Aorta (tissue), 5 donors: ENCODE measurements at regions not wholly inside any gene's neighbourhood (a gene's known extent, or its start where the extent isn't known, plus 50 kb on each side); places are given as distances from the start of the nearest gene placed in this dataset.

ENCODE experiments used
- ATAC-seq: fragments of 200-7000 bp; cut with Tn5 transposase; one replicate; pipeline ENCODE4 v1.9.1; 2022; ENCODE audit warnings: moderate library complexity; ENCODE audit not compliant: low FRiP score
- DNase-seq, 2 donors: peaks; one replicate each; pipeline ENCODE4 v3.0.0-alpha.2; 2020
- H3K27ac ChIP-seq, 2 donors: one replicate each; pipeline ENCODE4 v1.5.1; 2013; ENCODE audit warnings: low read length in 2 of 2, mild to moderate bottlenecking in 2 of 2, moderate library complexity in 2 of 2, control low read depth in 1 of 2, inconsistent platforms in 1 of 2, low read depth in 1 of 2
- H3K27me3 ChIP-seq, 2 donors: one replicate each; pipeline ENCODE4 v1.6.1; 2013; ENCODE audit warnings: control low read depth in 1 of 2, low read length in 1 of 2, mild to moderate bottlenecking in 1 of 2, moderate library complexity in 1 of 2; ENCODE audit not compliant: insufficient read depth in 2 of 2, control insufficient read depth in 1 of 2
- H3K36me3 ChIP-seq, 2 donors: one replicate each; pipeline ENCODE4 v1.6.1; 2013; ENCODE audit warnings: control low read depth in 1 of 2, low read length in 1 of 2, mild to moderate bottlenecking in 1 of 2; ENCODE audit not compliant: insufficient read depth in 2 of 2, control insufficient read depth in 1 of 2
- H3K4me1 ChIP-seq, 2 donors: one replicate each; pipeline ENCODE4 v1.6.1; 2013; ENCODE audit warnings: low read length in 2 of 2, control low read depth in 1 of 2, mild to moderate bottlenecking in 1 of 2, moderate library complexity in 1 of 2; ENCODE audit not compliant: insufficient read depth in 2 of 2, control insufficient read depth in 1 of 2
- H3K4me3 ChIP-seq, 2 donors: one replicate each; pipeline ENCODE4 v1.5.1; 2013; ENCODE audit warnings: low read length in 2 of 2, control low read depth in 1 of 2, mild to moderate bottlenecking in 1 of 2
- H3K9me3 ChIP-seq: one replicate; pipeline ENCODE4 v1.6.1; 2013; ENCODE audit warnings: mild to moderate bottlenecking, low read length; ENCODE audit not compliant: control insufficient read depth
- WGBS, 2 donors: extraction: QIAGEN DNeasy Blood & Tissue Kit; methylation state at CpG; one replicate each; pipeline ENCODE4 v1.1.7; 2013; 5-methylcytosine and 5-hydroxymethylcytosine counted together
- intact Hi-C, 2 donors: fragments of 100-400 bp; cut with DNase I; formaldehyde crosslinking; loops; one replicate each; pipeline versions ENCODE4 v1.14.2 to v1.15.0; 2022
- donor health status: healthy with polysubstance abuse.
- donor health status: Bipolar disorder and iron deficiency.
- donor health status: DM: no; HTN: no; CAD: no.
- donor health status: DM: no; HTN: no; CAD: no.
- donor health status: DM: yes; HTN: yes; CAD: no.

GRCh38 chr5:121288781-121289180 is 562.9 kb upstream of the FTMT start:
- Histone ChIP-seq H3K36me3 (no peaks in the 10 kb centered on the region), H3K9me3 (no peaks in the 10 kb centered on the region), H3K4me3 (no peak overlapping the region), H3K27ac (no peak overlapping the region), H3K4me1 (no peaks in the 10 kb centered on the region), H3K27me3 (no peaks in the 10 kb centered on the region)
- DNase-seq, result no peak
- WGBS, 2 donors, result 90 to 97% methylated on average over 1 of the region's 1 CpG
- intact Hi-C loops, result no loop called here
- no peak for ATAC-seq

DNA sequence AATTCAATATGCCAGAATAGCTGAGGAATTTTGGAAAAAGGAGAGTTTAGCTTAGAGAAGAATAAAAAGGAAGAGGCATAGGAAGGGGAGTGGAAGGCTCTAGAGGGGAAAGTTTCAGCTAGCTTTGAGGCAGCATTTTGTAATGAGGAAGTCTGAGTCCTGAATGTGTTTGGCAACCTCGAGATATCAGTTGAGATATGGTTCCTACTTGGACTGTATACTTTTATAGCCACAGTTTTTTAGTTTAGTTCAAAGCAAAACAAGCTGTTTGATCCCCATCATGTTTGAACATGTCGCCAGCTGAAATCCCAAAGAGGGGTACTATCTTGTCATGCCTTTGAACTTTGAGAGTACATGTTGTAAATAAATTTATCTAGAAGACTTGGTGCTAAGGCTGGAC is 559.0 kb upstream of the FTMT start:
- no peaks in the 10 kb centered on the region for H3K9me3 ChIP-seq
- ATAC-seq, result no peak
- H3K4me1 ChIP-seq, result no peaks in the 10 kb centered on the region
- DNase-seq, result no peak
- no peak overlapping the region for H3K4me3 ChIP-seq
- no peaks in the 10 kb centered on the region for H3K36me3 ChIP-seq
- no peak overlapping the region for H3K27ac ChIP-seq
- WGBS, 2 donors, result 72 to 74% methylated on average over 2 of the region's 2 CpGs
- intact Hi-C loops, result no loop called here
- H3K27me3 ChIP-seq, result no peaks in the 10 kb centered on the region

DNA sequence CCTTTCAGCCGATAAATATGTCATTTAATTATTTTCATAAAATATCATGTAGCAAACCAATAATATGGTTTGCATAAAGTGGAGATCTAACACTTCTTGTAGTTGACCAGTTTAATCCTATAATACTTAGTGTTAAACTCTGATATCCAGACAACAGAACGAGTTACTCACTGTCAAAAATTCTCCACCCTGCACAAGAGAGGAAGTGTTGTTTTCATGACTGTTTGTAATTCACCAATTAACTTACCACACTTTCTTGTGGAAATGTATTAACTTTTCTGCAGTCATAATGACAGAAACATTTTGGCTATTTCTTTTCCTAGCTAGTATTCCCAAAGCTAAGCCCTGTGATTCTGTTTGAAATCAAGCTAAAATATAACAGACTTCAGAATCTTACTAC is 555.3 kb upstream of the FTMT start:
- H3K4me3 ChIP-seq, result no peak overlapping the region
- H3K4me1 ChIP-seq, result no peaks in the 10 kb centered on the region
- intact Hi-C loops, result no loop called here
- no peaks in the 10 kb centered on the region for H3K36me3 ChIP-seq
- H3K9me3 ChIP-seq, result no peaks in the 10 kb centered on the region
- WGBS, 2 donors, result 73 to 78% methylated on average over 2 of the region's 2 CpGs
- no peak for DNase-seq
- ATAC-seq, result no peak
- no peaks in the 10 kb centered on the region for H3K27me3 ChIP-seq
- no peak overlapping the region for H3K27ac ChIP-seq

DNA sequence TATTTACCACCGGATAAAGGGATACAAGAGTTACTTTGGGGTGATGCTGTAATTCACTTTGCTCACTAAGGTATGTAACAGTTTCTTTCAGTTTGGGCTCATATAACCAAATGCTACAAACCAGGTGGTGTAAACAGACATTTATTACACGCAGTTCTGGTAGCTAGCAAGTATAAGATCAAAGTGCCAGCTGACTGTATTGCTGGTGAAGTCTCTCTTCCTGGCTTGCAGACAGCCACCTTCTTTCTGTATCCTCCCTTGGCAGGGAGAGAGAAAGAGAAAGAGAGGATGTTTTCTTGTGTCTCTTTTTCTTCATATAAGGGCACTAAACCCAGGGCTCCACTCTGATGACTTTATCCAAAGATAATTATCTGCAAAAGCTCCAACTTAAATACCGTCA is 552.5 kb upstream of the FTMT start:
- Histone ChIP-seq H3K9me3 (no peaks in the 10 kb centered on the region), H3K36me3 (no peaks in the 10 kb centered on the region), H3K4me1 (no peaks in the 10 kb centered on the region), H3K4me3 (no peak overlapping the region), H3K27ac (no peak overlapping the region), H3K27me3 (no peaks in the 10 kb centered on the region)
- WGBS, 2 donors, result 91% methylated on average over 3 of the region's 3 CpGs
- no peak for ATAC-seq
- intact Hi-C loops, result no loop called here
- DNase-seq, result no peak

- 98 to 100% methylated on average over 1 of the region's 1 CpG for WGBS, 2 donors
- no peaks in the 10 kb centered on the region for H3K27me3 ChIP-seq
- intact Hi-C loops, result no loop called here
- ATAC-seq, result no peak
- no peaks in the 10 kb centered on the region for H3K4me1 ChIP-seq
- H3K9me3 ChIP-seq, result no peaks in the 10 kb centered on the region
- no peaks in the 10 kb centered on the region for H3K36me3 ChIP-seq
- DNase-seq, result no peak
- no peak overlapping the region for H3K4me3 ChIP-seq
- no peak overlapping the region for H3K27ac ChIP-seq
Observed at GRCh38 chr5:121304838-121305237, 546.8 kb upstream of the FTMT start.

DNA sequence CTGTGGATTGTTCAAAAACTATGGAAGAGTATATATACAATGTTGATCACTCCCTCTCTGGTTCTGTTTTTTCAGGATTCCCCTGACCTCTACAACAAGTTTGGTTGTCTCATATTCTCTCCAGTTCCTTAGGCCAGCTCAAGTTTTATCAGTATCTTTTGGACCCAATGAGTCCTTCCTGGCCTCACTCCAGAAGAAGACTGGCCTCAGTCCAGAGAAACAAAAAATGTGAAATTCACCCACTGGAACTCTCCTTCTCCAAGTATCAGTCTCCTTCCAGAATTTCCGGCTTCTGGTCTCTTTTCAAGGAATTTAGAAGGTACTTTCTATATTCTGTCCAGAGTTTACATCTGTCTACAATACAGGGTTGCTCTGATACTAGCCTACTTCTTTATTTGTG is 537.8 kb upstream of the FTMT start:
- intact Hi-C loops, result no loop called here
- no peaks in the 10 kb centered on the region for H3K27me3 ChIP-seq
- no peaks in the 10 kb centered on the region for H3K4me1 ChIP-seq
- WGBS, 2 donors, result 53 to 60% methylated on average over 1 of the region's 1 CpG
- H3K9me3 ChIP-seq, result no peaks in the 10 kb centered on the region
- no peaks in the 10 kb centered on the region for H3K36me3 ChIP-seq
- no peak overlapping the region for H3K27ac ChIP-seq
- ATAC-seq (no peak), DNase-seq (no peak)
- H3K4me3 ChIP-seq, result no peak overlapping the region

DNA sequence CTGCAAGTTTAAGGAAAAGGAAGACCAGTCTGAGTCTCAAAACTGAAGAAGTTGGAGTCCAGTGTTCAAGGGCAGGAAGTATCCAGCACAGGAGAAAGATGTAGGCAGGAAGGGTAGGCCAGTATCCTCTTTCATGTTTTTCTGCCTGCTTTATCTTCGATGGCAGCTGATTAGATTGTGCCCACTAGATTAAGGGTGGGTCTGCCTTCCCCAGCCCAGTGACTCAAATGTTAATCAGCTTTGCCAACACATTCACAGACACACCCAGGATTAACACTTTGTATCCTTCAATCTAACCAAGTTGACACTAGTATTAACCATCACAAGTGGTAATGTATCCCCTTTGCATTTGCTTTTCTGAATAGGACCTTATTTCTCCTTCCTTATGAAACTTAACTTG is 535.9 kb upstream of the FTMT start:
- no peak for ATAC-seq
- no peak overlapping the region for H3K4me3 ChIP-seq
- H3K27me3 ChIP-seq, result no peaks in the 10 kb centered on the region
- H3K36me3 ChIP-seq, result no peaks in the 10 kb centered on the region
- H3K4me1 ChIP-seq, result no peaks in the 10 kb centered on the region
- intact Hi-C loops, result no loop called here
- no peak overlapping the region for H3K27ac ChIP-seq
- H3K9me3 ChIP-seq, result no peaks in the 10 kb centered on the region
- DNase-seq, result no peak
- WGBS, 2 donors, result 44 to 65% methylated on average over 1 of the region's 1 CpG

DNA sequence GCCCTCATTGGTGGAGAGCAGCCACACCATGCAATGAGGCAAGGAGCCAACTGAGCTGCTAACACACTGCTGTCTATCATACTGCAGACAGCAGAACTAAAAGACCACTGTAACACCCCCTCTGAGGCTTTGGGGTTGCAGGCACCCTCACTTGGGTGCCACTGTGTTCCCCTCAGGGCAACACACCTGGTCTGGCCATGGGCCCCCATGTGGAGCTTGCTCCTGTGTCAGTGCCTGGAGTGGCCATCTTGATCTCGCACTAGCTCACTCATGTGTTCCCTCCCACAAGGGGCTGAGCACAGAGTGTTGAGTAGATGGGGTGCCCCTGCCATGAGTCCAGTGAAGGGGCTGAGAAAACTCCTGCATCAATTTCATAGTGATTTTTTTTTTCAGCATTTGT is 532.4 kb upstream of the FTMT start:
- H3K27me3 ChIP-seq, result no peaks in the 10 kb centered on the region
- no peak overlapping the region for H3K27ac ChIP-seq
- DNase-seq (no peak), ATAC-seq (peak; percentile 46)
- intact Hi-C loops, result no loop called here
- WGBS, 2 donors, result 100% methylated on average over 1 of the region's 1 CpG
- H3K36me3 ChIP-seq, result no peaks in the 10 kb centered on the region
- no peaks in the 10 kb centered on the region for H3K4me1 ChIP-seq
- H3K9me3 ChIP-seq, result no peaks in the 10 kb centered on the region
- no peak overlapping the region for H3K4me3 ChIP-seq

DNA sequence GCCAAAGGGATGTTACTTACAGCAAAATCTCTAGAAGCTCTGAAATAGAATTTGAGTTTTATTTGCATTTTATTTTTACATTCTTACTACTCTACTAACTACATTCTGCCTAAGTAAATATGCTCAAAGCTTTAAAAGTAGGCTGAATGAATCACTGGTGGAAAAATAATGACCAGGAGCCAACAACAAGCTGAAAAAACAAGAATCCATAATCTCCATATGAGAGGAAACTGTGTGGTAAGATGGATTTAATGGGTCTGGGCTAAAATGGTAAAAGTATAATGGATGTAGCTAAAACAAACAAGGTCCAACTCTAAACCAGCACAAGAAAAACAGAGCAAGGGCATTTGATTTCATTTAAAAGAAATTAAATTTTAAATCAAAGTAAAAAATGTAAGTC is 525.8 kb upstream of the FTMT start:
- H3K27ac ChIP-seq, result no peak overlapping the region
- H3K9me3 ChIP-seq, result no peaks in the 10 kb centered on the region
- no peak for ATAC-seq
- intact Hi-C loops, result no loop called here
- DNase-seq, result no peak
- H3K36me3 ChIP-seq, result no peaks in the 10 kb centered on the region
- H3K27me3 ChIP-seq, result no peaks in the 10 kb centered on the region
- H3K4me1 ChIP-seq, result no peaks in the 10 kb centered on the region
- H3K4me3 ChIP-seq, result no peak overlapping the region
